GM23338 (cell line): ENCODE measurements at regions not wholly inside any gene's neighbourhood (a gene's known extent, or its start where the extent isn't known, plus 50 kb on each side); places are given as distances from the start of the nearest gene placed in this dataset.
A peak's percentile ranks its signal among the peaks of the same experiment; 100 is the strongest.

Experiments
- ATAC-seq: fragments of 200-7000 bp; cut with Tn5 transposase; 3 replicates; pipeline ENCODE4 v1.9.1; 2020
- DNase-seq: peaks from one replicate; pipeline ENCODE4 v3.0.0-alpha.2; 2015; ENCODE audit warnings: low spot score
- H2AFZ ChIP-seq: fragments of 200-600 bp; sonication (generic); 2 replicates; pipeline ENCODE4 v1.8.0; 2016; ENCODE audit warnings: antibody characterized with exemption, mild to moderate bottlenecking, moderate library complexity
- H3F3A ChIP-seq: fragments of 200-600 bp; sonication (generic); replicated peaks from 2 replicates; pipeline ENCODE4 v1.8.0; 2017; ENCODE audit warnings: antibody characterized with exemption, mixed run types, low read depth
- H3K27ac ChIP-seq: fragments of 200-600 bp; sonication (generic); 2 replicates; pipeline ENCODE4 v1.6.1; 2016; ENCODE audit warnings: low read depth
- H3K27me3 ChIP-seq: fragments of 200-600 bp; sonication (generic); 2 replicates; pipeline ENCODE4 v1.8.0; 2016; ENCODE audit warnings: mild to moderate bottlenecking, mixed run types, moderate library complexity; ENCODE audit not compliant: insufficient read depth
- H3K36me3 ChIP-seq: fragments of 200-600 bp; sonication (generic); 2 replicates; pipeline ENCODE4 v1.8.0; 2016; ENCODE audit warnings: mild to moderate bottlenecking; ENCODE audit not compliant: insufficient read depth
- H3K4me1 ChIP-seq: fragments of 200-600 bp; sonication (generic); 2 replicates; pipeline ENCODE4 v1.8.0; 2016; ENCODE audit warnings: mild to moderate bottlenecking, moderate library complexity; ENCODE audit not compliant: insufficient read depth
- H3K4me2 ChIP-seq: fragments of 200-600 bp; sonication (generic); 2 replicates; pipeline ENCODE4 v1.7.1; 2017; ENCODE audit warnings: mixed run types
- H3K4me3 ChIP-seq: fragments of 200-600 bp; sonication (generic); 2 replicates; pipeline ENCODE4 v1.6.1; 2016; ENCODE audit warnings: mixed run types
- H3K79me2 ChIP-seq: fragments of 200-600 bp; sonication (generic); replicated peaks from 2 replicates; pipeline ENCODE4 v1.8.0; 2017; ENCODE audit warnings: mild to moderate bottlenecking; ENCODE audit not compliant: insufficient read depth
- H3K9me2 ChIP-seq: fragments of 200-600 bp; sonication (generic); 2 replicates; pipeline ENCODE4 v1.8.0; 2017; ENCODE audit not compliant: insufficient read depth
- H4K20me1 ChIP-seq: fragments of 200-600 bp; sonication (generic); replicated peaks from 2 replicates; pipeline ENCODE4 v1.8.0; 2017; ENCODE audit warnings: mild to moderate bottlenecking; ENCODE audit not compliant: insufficient read depth
- H3K27ac Mint-ChIP-seq: 2 replicates; pipeline ENCODE4 v1.8.0; 2020; ENCODE audit warnings: inconsistent platforms, mild to moderate bottlenecking, moderate library complexity, mixed read lengths
- H3K27me3 Mint-ChIP-seq: 3 replicates; pipeline ENCODE4 v1.8.0; 2022; ENCODE audit warnings: low read depth, mild to moderate bottlenecking, moderate library complexity, mixed read lengths, inconsistent platforms; ENCODE audit not compliant: insufficient read depth, poor library complexity
- H3K36me3 Mint-ChIP-seq: 3 replicates; pipeline ENCODE4 v1.8.0; 2021; ENCODE audit warnings: low read depth, mild to moderate bottlenecking, inconsistent platforms, moderate library complexity, mixed read lengths
- H3K4me1 Mint-ChIP-seq: 3 replicates; pipeline ENCODE4 v1.8.0; 2020; ENCODE audit warnings: mild to moderate bottlenecking, inconsistent platforms, mixed read lengths
- H3K4me3 Mint-ChIP-seq: 3 replicates; pipeline ENCODE4 v1.8.0; 2021; ENCODE audit warnings: moderate library complexity, mild to moderate bottlenecking, inconsistent platforms, mixed read lengths
- H3K9me3 Mint-ChIP-seq: 3 replicates; pipeline ENCODE4 v1.8.0; 2020; ENCODE audit warnings: moderate library complexity, mild to moderate bottlenecking, inconsistent platforms, mixed read lengths
- CTCF ChIP-seq, 2 experiments: fragments of 200-600 bp in 1 of 2; sonication (generic) in 1 of 2; conservative IDR thresholded peaks; 2 replicates each; pipeline versions ENCODE4 v1.5.1 to v1.6.1; 2016 to 2017; ENCODE audit warnings: antibody characterized with exemption in 2 of 2, low read depth in 2 of 2, mild to moderate bottlenecking in 2 of 2, moderate library complexity in 1 of 2
- ETS1 ChIP-seq: IDR thresholded peaks from 2 replicates; pipeline ENCODE4 v1.6.1; 2016; ENCODE audit warnings: antibody characterized with exemption
- JUNB ChIP-seq: IDR thresholded peaks from one replicate; pipeline ENCODE4 v1.6.1; 2016; ENCODE audit warnings: antibody characterized with exemption; ENCODE audit not compliant: unreplicated experiment
- NANOG ChIP-seq: IDR thresholded peaks from 2 replicates; pipeline ENCODE4 v1.6.1; 2016; ENCODE audit warnings: antibody characterized with exemption, borderline replicate concordance
- STAT1 ChIP-seq: IDR thresholded peaks from one replicate; pipeline ENCODE4 v1.6.1; 2016; ENCODE audit warnings: antibody characterized with exemption; ENCODE audit not compliant: unreplicated experiment
- ZNF114 ChIP-seq: fragments of 250-450 bp; sonication (Bioruptor Pico); IDR thresholded peaks from 2 replicates; pipeline ENCODE4 v1.5.0; 2020; ENCODE audit warnings: mild to moderate bottlenecking, moderate library complexity
- ZNF462 ChIP-seq: fragments of 250-450 bp; sonication (Bioruptor Pico); IDR thresholded peaks from 2 replicates; pipeline ENCODE4 v1.5.0; 2020; ENCODE audit warnings: mild to moderate bottlenecking, moderate library complexity

- no peaks in the 10 kb centered on the region for H3K36me3 Mint-ChIP-seq
- H4K20me1 ChIP-seq = no peaks in the 10 kb centered on the region
- H3K9me2 ChIP-seq = no peaks in the 10 kb centered on the region
- H3K27me3 ChIP-seq = no peaks in the 10 kb centered on the region
- no peak overlapping the region for H3K4me3 Mint-ChIP-seq
- no peak overlapping the region for H3K27ac ChIP-seq
- no peak overlapping the region for H3K27ac Mint-ChIP-seq
- no peaks in the 10 kb centered on the region for H3K4me1 Mint-ChIP-seq
- peak overlapping the region; percentile 15; the same call in 1 of the 2 replicates for H2AFZ ChIP-seq
- no peak overlapping the region for H3K4me3 ChIP-seq
- H3K9me3 Mint-ChIP-seq = no peaks in the 10 kb centered on the region
- ATAC-seq (no peak), DNase-seq (no peak)
- no peaks in the 10 kb centered on the region for H3K36me3 ChIP-seq
- H3K4me1 ChIP-seq = peaks cover under 1% of the 10 kb centered on the region; the same call in 1 of the 2 replicates
- TF ChIP-seq STAT1 (no peak), CTCF (conservative IDR thresholded peaks at IDR 0.05; ENCODE audit: low read depth in 2 of 2) (no peak), NANOG (no peak), JUNB (no peak)
- H3K4me2 ChIP-seq = no peak overlapping the region
- no peaks in the 10 kb centered on the region for H3K79me2 ChIP-seq
- H3K27me3 Mint-ChIP-seq = no peaks in the 10 kb centered on the region
- H3F3A ChIP-seq = no peaks in the 10 kb centered on the region
Observed at GRCh38 chr5:121628783-121629182, 222.9 kb upstream of the FTMT start.

- Mint-ChIP-seq H3K36me3 (no peaks in the 10 kb centered on the region), H3K4me1 (no peaks in the 10 kb centered on the region), H3K9me3 (no peaks in the 10 kb centered on the region), H3K27me3 (no peaks in the 10 kb centered on the region), H3K27ac (no peak overlapping the region), H3K4me3 (no peak overlapping the region)
- DNase-seq (peak; percentile 8), ATAC-seq (no peak; the same call in 2 of the 3 replicates)
- H3K27ac ChIP-seq = no peak overlapping the region; the same call in 1 of the 2 replicates
- H3K4me2 ChIP-seq = no peak overlapping the region
- no peak overlapping the region for H3K4me3 ChIP-seq
- H4K20me1 ChIP-seq = no peaks in the 10 kb centered on the region
- H3K4me1 ChIP-seq = no peaks in the 10 kb centered on the region
- no peaks in the 10 kb centered on the region for H3K36me3 ChIP-seq
- no peaks in the 10 kb centered on the region for H3K27me3 ChIP-seq
- no peaks in the 10 kb centered on the region for H3F3A ChIP-seq
- H2AFZ ChIP-seq = no peak overlapping the region
- TF ChIP-seq ZNF462 (no peak), ZNF114 (no peak), NANOG (no peak), CTCF (conservative IDR thresholded peaks at IDR 0.05; ENCODE audit: low read depth in 2 of 2) (peak in 1 of 2 experiments; percentile 19; a peak in 2 of 4 replicates), ETS1 (no peak)
- H3K79me2 ChIP-seq = no peaks in the 10 kb centered on the region
- no peaks in the 10 kb centered on the region for H3K9me2 ChIP-seq
Observed at GRCh38 chr5:121630402-121630801, 221.3 kb upstream of the FTMT start.
